ENCODE measurements at regions not wholly inside any gene's neighbourhood (a gene's known extent, or its start where the extent isn't known, plus 50 kb on each side); places are given as distances from the start of the nearest gene placed in this dataset.

- TF ChIP-seq, protein P1, sequence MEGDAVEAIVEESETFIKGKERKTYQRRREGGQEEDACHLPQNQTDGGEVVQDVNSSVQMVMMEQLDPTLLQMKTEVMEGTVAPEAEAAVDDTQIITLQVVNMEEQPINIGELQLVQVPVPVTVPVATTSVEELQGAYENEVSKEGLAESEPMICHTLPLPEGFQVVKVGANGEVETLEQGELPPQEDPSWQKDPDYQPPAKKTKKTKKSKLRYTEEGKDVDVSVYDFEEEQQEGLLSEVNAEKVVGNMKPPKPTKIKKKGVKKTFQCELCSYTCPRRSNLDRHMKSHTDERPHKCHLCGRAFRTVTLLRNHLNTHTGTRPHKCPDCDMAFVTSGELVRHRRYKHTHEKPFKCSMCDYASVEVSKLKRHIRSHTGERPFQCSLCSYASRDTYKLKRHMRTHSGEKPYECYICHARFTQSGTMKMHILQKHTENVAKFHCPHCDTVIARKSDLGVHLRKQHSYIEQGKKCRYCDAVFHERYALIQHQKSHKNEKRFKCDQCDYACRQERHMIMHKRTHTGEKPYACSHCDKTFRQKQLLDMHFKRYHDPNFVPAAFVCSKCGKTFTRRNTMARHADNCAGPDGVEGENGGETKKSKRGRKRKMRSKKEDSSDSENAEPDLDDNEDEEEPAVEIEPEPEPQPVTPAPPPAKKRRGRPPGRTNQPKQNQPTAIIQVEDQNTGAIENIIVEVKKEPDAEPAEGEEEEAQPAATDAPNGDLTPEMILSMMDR (IDR thresholded peaks at IDR 0.05 in 4 of 5, conservative IDR thresholded peaks at IDR 0.05 in 1 of 5), result no peak
- no peak for TF ChIP-seq POLR2A (IDR thresholded peaks at IDR 0.05)
These were observed 65.5 kb upstream of the BCO1 start for GRCh38 chr16:81172769-81173658.

Data from gastrocnemius medialis (tissue), 4 donors.